ENCODE measurements at regions not wholly inside any gene's neighbourhood (a gene's known extent, or its start where the extent isn't known, plus 50 kb on each side); places are given as distances from the start of the nearest gene placed in this dataset.
"Not testable (repeated sequence)": the region's sequence is repeated elsewhere in the genome, so short reads cannot be mapped to it uniquely, and the experiment has no call there.

- Histone ChIP-seq H3K79me2 (ENCODE audit: control insufficient read depth, insufficient read depth, low read length) (no peaks in the 10 kb centered on the region), H3K4me2 (ENCODE audit: insufficient read depth, low read length) (no peak overlapping the region), H3K27ac (ENCODE audit: insufficient read depth, low read depth, low read length) (no peak overlapping the region), H3K4me1 (ENCODE audit: control insufficient read depth, extremely low read depth, insufficient read depth, low read length) (no peaks in the 10 kb centered on the region), H2AFZ (ENCODE audit: low read depth, low read length) (no peak overlapping the region), H3K27me3 (ENCODE audit: control insufficient read depth in 2 of 2, insufficient read depth in 2 of 2, low read length in 2 of 2) (no peaks in the 10 kb centered on the region), H3K9me3 (replicated peaks; ENCODE audit: control insufficient read depth, insufficient read depth, low read length) (no peaks in the 10 kb centered on the region), H3K9ac (replicated peaks; ENCODE audit: extremely low read depth, insufficient read depth, low read length) (no peak overlapping the region), H3K4me3 (replicated peaks in 1 of 3; ENCODE audit: insufficient read depth in 1 of 3, low read depth in 1 of 3, low read length in 3 of 3) (no peak overlapping the region), H3K36me3 (ENCODE audit: control insufficient read depth in 2 of 2, extremely low read depth in 1 of 2, insufficient read depth in 2 of 2, low read length in 2 of 2) (no peaks in the 10 kb centered on the region), H3K9me1 (replicated peaks; ENCODE audit: control insufficient read depth, extremely low read depth, insufficient read depth, low read length) (no peaks in the 10 kb centered on the region), H4K20me1 (replicated peaks; ENCODE audit: control insufficient read depth, extremely low read depth, insufficient read depth, low read length) (no peaks in the 10 kb centered on the region)
- BruUV-seq (replicated peaks): no TSS peak
- intact Hi-C loops (cut with micrococcal nuclease) (no loop called here), dilution Hi-C loops (cut with MboI; ENCODE audit: extremely low pct_ligation_motif_present, low sequenced_read_pairs) (no loop called here)
- FAIRE-seq (no peak), DNase-seq (ENCODE audit: low read depth, low spot score) (no peak)
- ChIA-PET CTCF (no interaction called here), POLR2A (no interaction called here)
- no peak for TF ChIP-seq POLR2AphosphoS5 (IDR thresholded peaks at IDR 0.05; ENCODE audit: insufficient read depth, low read depth, low read length)
- TF ChIP-seq GATA2 (IDR thresholded peaks at IDR 0.05; ENCODE audit: insufficient read depth, insufficient read length, low read depth, low read length): no peak
- TF ChIP-seq FOS (IDR thresholded peaks at IDR 0.05; ENCODE audit: borderline replicate concordance, insufficient read depth, low read length): no peak
- TF ChIP-seq, protein P1, sequence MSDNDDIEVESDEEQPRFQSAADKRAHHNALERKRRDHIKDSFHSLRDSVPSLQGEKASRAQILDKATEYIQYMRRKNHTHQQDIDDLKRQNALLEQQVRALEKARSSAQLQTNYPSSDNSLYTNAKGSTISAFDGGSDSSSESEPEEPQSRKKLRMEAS (IDR thresholded peaks at IDR 0.05; ENCODE audit: insufficient read depth, insufficient read length): no peak
- no peak for TF ChIP-seq POLR2A (IDR thresholded peaks at IDR 0.05; ENCODE audit: low read depth, low read length)
- TF ChIP-seq EZH2 (IDR thresholded peaks at IDR 0.05; ENCODE audit: borderline replicate concordance, low read depth, low read length, severe bottlenecking): no peak
- no peak for TF ChIP-seq JUN (IDR thresholded peaks at IDR 0.05; ENCODE audit: borderline replicate concordance, insufficient read depth, insufficient read length, low read depth)
- TF ChIP-seq, protein P2, sequence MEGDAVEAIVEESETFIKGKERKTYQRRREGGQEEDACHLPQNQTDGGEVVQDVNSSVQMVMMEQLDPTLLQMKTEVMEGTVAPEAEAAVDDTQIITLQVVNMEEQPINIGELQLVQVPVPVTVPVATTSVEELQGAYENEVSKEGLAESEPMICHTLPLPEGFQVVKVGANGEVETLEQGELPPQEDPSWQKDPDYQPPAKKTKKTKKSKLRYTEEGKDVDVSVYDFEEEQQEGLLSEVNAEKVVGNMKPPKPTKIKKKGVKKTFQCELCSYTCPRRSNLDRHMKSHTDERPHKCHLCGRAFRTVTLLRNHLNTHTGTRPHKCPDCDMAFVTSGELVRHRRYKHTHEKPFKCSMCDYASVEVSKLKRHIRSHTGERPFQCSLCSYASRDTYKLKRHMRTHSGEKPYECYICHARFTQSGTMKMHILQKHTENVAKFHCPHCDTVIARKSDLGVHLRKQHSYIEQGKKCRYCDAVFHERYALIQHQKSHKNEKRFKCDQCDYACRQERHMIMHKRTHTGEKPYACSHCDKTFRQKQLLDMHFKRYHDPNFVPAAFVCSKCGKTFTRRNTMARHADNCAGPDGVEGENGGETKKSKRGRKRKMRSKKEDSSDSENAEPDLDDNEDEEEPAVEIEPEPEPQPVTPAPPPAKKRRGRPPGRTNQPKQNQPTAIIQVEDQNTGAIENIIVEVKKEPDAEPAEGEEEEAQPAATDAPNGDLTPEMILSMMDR (IDR thresholded peaks at IDR 0.05; ENCODE audit: extremely low read depth in 1 of 2, insufficient read depth in 1 of 2, low read depth in 1 of 2, low read length in 2 of 2): no peak
- TF ChIP-seq MYC (IDR thresholded peaks at IDR 0.05; ENCODE audit: low read depth, low read length): no peak
These were observed 226.7 kb upstream of the PRDM1 start for GRCh38 chr6:105859457-105859856.

DNA sequence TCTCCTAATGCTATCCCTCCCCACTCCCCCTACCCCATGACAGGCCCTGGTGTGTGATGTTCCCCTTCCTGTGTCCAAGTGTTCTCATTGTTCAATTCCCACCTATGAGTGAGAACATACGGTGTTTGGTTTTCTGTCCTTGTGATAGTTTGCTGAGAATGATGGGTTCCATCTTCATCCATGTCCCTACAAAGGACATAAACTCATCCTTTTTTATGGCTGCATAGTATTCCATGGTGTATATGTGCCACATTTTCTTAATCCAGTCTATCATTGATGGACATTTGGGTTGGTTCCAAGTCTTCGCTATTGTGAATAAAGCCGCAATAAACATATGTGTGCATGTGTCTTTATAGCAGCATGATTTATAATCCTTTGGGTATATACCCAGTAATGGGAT is 227.5 kb upstream of the PRDM1 start:
- H3K4me2 ChIP-seq (ENCODE audit: insufficient read depth, low read length); H3K36me3 ChIP-seq (ENCODE audit: control insufficient read depth in 2 of 2, extremely low read depth in 1 of 2, insufficient read depth in 2 of 2, low read length in 2 of 2); H2AFZ ChIP-seq (ENCODE audit: low read depth, low read length); FAIRE-seq; H3K9me3 ChIP-seq (replicated peaks; ENCODE audit: control insufficient read depth, insufficient read depth, low read length); H3K27ac ChIP-seq (ENCODE audit: insufficient read depth, low read depth, low read length); BruUV-seq (replicated peaks); H3K27me3 ChIP-seq (ENCODE audit: control insufficient read depth in 2 of 2, insufficient read depth in 2 of 2, low read length in 2 of 2); H3K9ac ChIP-seq (replicated peaks; ENCODE audit: extremely low read depth, insufficient read depth, low read length); H4K20me1 ChIP-seq (replicated peaks; ENCODE audit: control insufficient read depth, extremely low read depth, insufficient read depth, low read length); intact Hi-C loops (cut with micrococcal nuclease); CTCF ChIA-PET; POLR2A ChIA-PET; dilution Hi-C loops (cut with MboI; ENCODE audit: extremely low pct_ligation_motif_present, low sequenced_read_pairs); H3K9me1 ChIP-seq (replicated peaks; ENCODE audit: control insufficient read depth, extremely low read depth, insufficient read depth, low read length); H3K4me1 ChIP-seq (ENCODE audit: control insufficient read depth, extremely low read depth, insufficient read depth, low read length); H3K79me2 ChIP-seq (ENCODE audit: control insufficient read depth, insufficient read depth, low read length); H3K4me3 ChIP-seq (replicated peaks in 1 of 3; ENCODE audit: insufficient read depth in 1 of 3, low read depth in 1 of 3, low read length in 3 of 3); DNase-seq (ENCODE audit: low read depth, low spot score): not testable (repeated sequence)
